ENCODE measurements at regions not wholly inside any gene's neighbourhood (a gene's known extent, or its start where the extent isn't known, plus 50 kb on each side); places are given as distances from the start of the nearest gene placed in this dataset.

DNA sequence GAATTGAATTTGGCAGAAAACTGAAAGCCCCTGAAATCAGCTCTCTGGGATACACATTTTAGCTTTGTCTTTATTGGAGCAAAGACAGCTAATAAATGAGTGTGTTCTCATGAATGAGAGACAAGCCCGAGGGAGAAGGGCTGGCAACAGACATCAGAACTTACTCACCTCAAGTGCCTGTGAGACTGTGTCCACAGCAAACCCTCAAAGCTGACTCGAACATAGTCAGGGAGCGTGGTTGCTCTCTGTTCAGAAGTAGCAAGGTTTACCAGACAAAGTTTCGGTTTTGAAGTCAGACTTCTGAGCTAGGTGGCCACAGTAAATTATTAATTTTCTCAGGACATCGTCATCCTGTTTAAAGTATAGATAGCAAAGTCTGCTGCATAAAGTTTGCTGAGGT is 207.9 kb downstream of the CMPK2 start:
- no peak for DNase-seq
- Histone ChIP-seq H3K36me3 (no peaks in the 10 kb centered on the region), H3K4me3 (no peak overlapping the region), H3K9me3 (no peaks in the 10 kb centered on the region), H3K4me1 (no peaks in the 10 kb centered on the region), H3K27me3 (no peaks in the 10 kb centered on the region), H3K27ac (no peak overlapping the region)
- no peak for TF ChIP-seq POLR2A (IDR thresholded peaks at IDR 0.05)
- TF ChIP-seq, protein P1, sequence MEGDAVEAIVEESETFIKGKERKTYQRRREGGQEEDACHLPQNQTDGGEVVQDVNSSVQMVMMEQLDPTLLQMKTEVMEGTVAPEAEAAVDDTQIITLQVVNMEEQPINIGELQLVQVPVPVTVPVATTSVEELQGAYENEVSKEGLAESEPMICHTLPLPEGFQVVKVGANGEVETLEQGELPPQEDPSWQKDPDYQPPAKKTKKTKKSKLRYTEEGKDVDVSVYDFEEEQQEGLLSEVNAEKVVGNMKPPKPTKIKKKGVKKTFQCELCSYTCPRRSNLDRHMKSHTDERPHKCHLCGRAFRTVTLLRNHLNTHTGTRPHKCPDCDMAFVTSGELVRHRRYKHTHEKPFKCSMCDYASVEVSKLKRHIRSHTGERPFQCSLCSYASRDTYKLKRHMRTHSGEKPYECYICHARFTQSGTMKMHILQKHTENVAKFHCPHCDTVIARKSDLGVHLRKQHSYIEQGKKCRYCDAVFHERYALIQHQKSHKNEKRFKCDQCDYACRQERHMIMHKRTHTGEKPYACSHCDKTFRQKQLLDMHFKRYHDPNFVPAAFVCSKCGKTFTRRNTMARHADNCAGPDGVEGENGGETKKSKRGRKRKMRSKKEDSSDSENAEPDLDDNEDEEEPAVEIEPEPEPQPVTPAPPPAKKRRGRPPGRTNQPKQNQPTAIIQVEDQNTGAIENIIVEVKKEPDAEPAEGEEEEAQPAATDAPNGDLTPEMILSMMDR (IDR thresholded peaks at IDR 0.05) = no peak

DNA sequence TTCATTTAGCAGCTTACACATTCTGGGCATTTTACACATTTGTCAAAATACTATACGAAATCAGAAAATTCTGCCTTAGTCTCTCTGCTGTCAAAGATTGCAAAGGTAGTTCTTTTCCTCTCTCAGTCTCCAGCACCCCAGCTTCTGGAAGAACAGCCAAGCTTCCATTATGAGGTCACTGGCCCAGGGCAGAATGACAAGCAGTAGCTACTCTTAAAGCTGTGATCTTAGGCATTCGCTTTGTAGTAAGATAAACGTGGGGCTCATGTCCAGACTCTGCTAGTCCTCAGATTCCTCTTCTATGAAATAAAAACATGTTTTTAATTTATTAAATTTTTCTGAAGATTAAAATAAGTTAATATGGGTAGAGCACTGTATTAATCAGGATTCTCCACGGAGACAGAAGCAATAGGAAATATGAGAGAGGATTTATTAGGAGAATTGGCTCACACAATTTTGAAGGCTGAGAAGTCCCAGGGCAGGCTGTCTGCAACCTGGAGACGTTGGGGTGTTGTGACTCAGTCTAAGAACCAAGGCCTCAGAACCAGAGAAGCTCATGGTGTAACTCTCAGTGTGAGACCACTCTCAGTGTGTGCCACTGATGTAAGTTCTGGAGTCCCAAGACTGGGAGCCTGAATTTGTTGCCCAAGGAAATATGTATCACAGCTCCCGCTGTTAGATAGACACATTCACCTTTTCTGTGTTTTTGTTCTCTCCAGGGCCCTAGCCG is 201.2 kb downstream of the CMPK2 start:
- H3K27ac ChIP-seq = no peak overlapping the region
- DNase-seq = no peak
- no peaks in the 10 kb centered on the region for H3K9me3 ChIP-seq
- H3K36me3 ChIP-seq = no peaks in the 10 kb centered on the region
- H3K27me3 ChIP-seq = no peaks in the 10 kb centered on the region
- H3K4me3 ChIP-seq = no peak overlapping the region
- TF ChIP-seq, protein P1 (IDR thresholded peaks at IDR 0.05) = no peak
- no peak for TF ChIP-seq POLR2A (IDR thresholded peaks at IDR 0.05)
- H3K4me1 ChIP-seq = no peaks in the 10 kb centered on the region

DNA sequence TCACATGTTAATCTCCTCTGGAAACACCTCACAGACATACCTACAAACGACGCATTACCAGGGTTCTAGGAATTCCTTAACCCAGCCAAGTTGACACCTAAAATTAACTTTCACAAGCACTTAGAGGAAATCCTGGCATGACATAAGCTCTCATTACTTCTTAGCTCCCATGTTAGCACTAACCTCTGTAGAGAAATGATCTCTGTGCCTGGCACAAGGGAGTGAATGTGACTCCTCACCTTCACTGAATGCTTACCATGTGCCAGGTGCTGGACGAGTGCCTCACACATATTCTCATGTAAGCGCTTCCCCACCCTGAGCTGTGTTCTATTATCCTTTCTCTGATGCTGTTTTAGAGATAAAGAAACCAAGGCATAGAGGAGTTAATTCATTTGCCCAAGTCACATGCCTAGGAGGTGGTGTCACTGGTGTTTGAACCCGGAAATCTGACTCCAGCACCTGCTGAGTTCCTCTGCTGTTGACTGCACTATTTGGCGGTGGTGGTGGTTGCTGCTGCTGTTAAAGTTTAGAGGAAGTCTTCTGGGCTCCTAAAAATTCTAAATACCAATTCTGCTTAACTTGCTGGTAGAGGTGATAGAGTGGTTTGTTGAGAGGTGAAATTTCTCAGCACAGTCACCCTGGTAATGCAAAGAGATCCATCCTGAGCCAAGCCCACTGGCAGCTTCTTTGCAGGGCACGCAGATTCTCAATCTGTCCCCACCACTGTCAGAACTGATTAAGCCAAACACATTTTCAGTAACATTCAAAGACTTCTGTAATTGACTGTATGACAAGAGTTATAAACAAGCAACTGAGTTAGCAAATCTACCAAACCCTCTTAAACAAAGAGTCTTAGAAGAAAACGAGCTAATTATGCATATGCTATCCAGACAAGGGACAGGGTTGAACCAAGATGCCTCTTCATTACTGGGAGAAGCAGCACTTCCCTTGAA is 200.3 kb downstream of the CMPK2 start:
- Histone ChIP-seq H3K9me3 (no peaks in the 10 kb centered on the region), H3K36me3 (no peaks in the 10 kb centered on the region), H3K4me1 (no peaks in the 10 kb centered on the region), H3K27ac (no peak overlapping the region), H3K27me3 (no peaks in the 10 kb centered on the region), H3K4me3 (no peak overlapping the region)
- no peak for DNase-seq
- no peak for TF ChIP-seq POLR2A (IDR thresholded peaks at IDR 0.05)
- TF ChIP-seq, protein P1 (IDR thresholded peaks at IDR 0.05) = no peak

DNA sequence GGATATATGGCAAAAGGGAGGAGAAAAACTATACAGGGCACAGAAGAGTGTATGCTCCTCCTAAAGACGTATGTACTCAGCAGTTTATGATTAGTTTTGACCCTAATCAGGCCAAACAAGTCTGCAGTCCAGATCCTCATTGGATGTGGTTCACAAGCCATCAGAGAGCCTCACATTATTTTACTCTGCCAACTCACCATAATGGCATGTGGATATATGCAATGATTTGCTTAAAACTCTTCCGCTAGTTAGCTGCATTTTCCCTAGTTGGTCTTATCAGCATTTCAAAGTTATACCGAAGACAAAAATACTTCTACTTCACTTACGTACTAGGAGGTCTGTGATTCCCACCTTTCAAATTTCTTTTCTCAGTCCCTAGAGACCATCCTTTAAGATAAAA is 198.4 kb downstream of the CMPK2 start:
- H3K4me1 ChIP-seq = no peaks in the 10 kb centered on the region
- DNase-seq = no peak
- no peaks in the 10 kb centered on the region for H3K27me3 ChIP-seq
- no peaks in the 10 kb centered on the region for H3K36me3 ChIP-seq
- no peak overlapping the region for H3K27ac ChIP-seq
- no peaks in the 10 kb centered on the region for H3K9me3 ChIP-seq
- H3K4me3 ChIP-seq = no peak overlapping the region
- no peak for TF ChIP-seq POLR2A (IDR thresholded peaks at IDR 0.05)
- TF ChIP-seq, protein P1 (IDR thresholded peaks at IDR 0.05) = no peak

DNA sequence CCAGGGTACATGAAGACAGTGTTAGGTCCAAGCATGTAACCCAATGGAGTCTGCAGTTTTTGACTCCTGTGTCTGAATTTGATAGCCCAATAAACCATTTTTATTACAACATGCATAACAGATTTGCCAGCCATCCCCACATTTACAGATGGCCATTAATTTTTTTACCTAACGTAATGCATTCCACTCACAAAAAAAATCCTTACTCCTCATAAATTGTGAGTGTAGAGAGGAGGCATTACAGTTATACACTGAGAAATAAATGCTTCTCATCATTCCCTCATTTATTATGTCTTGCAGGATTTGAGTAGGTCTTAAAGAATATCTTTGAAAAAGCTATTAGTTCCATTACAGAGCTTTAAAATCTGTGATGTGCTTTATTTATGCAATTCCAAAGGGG is 193.8 kb downstream of the CMPK2 start:
- Histone ChIP-seq H3K36me3 (no peaks in the 10 kb centered on the region), H3K27ac (no peak overlapping the region), H3K27me3 (no peaks in the 10 kb centered on the region), H3K9me3 (no peaks in the 10 kb centered on the region), H3K4me3 (no peak overlapping the region), H3K4me1 (no peaks in the 10 kb centered on the region)
- TF ChIP-seq, protein P1 (IDR thresholded peaks at IDR 0.05) = no peak
- no peak for TF ChIP-seq POLR2A (IDR thresholded peaks at IDR 0.05)
- DNase-seq = no peak

Data from Peyer's patch (tissue), 4 donors.